GM12873 (cell line): ENCODE measurements at regions not wholly inside any gene's neighbourhood (a gene's known extent, or its start where the extent isn't known, plus 50 kb on each side); places are given as distances from the start of the nearest gene placed in this dataset.

Experiments used
- TF ChIP-seq, protein P1 (sequence below): IDR thresholded peaks from 2 replicates; pipeline ENCODE4 v1.5.1; 2012; ENCODE audit warnings: low read depth, mild to moderate bottlenecking, moderate library complexity, low read length, control low read depth; ENCODE audit not compliant: insufficient read depth; ENCODE audit errors: missing control alignments

DNA sequence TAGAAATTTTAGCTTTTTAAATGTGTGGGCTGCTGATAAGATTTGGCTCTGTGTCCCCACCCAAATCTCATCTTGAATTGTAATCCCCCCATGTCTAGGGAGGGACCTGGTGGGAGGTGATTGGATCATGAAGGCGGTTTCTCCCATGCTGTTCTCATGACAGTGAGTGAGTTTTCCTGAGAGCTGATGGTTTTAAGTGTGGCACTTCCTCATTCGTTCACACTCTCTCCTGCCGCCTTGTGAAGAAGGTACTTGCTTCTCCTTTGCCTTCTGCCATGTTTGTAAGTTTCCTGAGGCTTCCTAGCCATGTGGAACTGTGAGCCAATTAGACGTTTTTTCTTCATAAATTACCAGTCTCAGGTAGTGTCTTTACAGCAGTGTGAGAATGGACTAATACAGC lies 127.8 kb upstream of the MVB12B start:
- TF ChIP-seq, protein P1, sequence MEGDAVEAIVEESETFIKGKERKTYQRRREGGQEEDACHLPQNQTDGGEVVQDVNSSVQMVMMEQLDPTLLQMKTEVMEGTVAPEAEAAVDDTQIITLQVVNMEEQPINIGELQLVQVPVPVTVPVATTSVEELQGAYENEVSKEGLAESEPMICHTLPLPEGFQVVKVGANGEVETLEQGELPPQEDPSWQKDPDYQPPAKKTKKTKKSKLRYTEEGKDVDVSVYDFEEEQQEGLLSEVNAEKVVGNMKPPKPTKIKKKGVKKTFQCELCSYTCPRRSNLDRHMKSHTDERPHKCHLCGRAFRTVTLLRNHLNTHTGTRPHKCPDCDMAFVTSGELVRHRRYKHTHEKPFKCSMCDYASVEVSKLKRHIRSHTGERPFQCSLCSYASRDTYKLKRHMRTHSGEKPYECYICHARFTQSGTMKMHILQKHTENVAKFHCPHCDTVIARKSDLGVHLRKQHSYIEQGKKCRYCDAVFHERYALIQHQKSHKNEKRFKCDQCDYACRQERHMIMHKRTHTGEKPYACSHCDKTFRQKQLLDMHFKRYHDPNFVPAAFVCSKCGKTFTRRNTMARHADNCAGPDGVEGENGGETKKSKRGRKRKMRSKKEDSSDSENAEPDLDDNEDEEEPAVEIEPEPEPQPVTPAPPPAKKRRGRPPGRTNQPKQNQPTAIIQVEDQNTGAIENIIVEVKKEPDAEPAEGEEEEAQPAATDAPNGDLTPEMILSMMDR, result no peak

DNA sequence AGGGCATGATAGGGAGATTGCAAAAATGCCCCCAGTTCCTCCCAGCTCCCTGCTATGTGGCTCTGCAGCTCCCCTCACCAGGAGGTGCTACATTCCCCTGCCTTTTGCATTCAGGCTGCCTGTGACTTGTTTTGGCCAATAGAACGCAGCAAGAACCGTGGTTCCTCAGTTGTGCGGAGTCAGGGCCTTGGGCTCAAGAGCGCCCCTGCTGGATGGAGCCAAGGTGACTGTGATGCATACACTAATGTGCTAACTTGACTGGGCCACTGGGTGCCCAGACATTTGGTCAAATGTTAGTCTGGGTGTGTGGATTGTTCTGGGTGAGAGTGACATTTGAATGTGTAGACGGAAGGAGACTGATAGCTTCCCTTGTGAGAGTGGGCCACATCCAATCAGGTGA lies 123.3 kb upstream of the MVB12B start:
- TF ChIP-seq, protein P1, result peak; percentile 50

DNA sequence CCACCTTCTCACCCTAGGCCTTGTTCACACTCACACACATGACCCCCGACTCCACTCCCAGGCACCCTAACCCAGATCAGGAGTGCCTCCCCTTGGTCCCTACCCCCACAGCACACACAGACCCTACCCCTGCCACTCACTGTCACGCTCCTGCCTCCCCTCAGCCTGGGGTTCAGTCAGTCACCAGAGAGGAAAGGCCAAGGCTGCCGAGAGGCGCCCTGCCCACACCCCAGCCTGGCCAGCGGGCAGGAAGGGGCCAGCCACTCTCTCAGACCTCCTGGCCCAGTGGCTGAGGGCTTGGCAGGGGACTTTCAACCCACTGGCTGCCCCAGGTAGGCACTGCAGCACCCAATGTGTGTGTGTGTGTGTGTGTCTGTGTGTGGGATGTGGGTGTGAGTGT lies 122.4 kb upstream of the MVB12B start:
- TF ChIP-seq, protein P1, result no peak

DNA sequence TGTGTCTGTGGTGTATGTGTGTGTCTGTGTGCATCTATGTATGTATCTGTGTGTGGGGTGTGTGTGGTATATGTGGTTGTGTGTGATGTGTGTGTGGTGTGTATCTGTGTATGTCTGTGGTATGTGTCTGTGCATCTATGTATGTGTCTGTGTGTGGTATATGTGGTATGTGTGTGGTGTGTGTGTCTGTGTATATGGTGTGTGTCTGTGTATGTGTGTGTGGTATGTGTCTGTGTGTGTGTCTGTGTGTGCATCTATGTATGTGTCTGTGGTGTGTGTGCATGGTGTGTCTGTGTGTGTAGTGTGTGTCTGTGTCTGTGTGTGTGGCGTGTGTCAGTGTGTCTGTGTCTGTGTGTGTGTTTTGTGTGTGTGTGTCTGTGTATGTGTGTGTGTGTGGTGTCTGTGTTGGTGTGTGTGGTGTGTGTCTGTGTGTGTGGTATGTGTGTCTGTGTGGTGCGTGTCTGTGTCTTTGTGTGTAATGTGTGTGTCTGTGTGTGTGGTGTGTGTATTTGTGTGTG lies 121.9 kb upstream of the MVB12B start:
- TF ChIP-seq, protein P1, result no peak

DNA sequence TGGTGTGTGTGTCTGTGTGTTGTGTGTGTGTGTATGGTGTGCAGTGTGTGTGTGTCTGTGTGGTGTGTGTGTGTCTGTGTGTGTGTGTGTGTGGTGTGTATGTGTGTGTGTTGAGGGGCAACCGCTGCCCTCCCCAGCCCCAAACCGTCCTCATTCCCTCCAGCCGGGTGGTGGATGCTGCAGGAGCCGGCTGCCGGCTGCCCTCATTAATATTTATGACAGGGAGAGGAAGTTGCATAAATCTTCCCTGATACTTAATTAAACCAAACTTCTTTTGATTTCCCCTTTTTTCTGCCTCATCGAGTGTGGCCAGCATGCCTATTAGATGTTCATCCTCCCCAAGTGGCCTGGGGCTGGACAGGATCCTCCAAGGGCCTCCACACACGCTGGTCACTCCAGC lies 121.4 kb upstream of the MVB12B start:
- TF ChIP-seq, protein P1, result no peak

DNA sequence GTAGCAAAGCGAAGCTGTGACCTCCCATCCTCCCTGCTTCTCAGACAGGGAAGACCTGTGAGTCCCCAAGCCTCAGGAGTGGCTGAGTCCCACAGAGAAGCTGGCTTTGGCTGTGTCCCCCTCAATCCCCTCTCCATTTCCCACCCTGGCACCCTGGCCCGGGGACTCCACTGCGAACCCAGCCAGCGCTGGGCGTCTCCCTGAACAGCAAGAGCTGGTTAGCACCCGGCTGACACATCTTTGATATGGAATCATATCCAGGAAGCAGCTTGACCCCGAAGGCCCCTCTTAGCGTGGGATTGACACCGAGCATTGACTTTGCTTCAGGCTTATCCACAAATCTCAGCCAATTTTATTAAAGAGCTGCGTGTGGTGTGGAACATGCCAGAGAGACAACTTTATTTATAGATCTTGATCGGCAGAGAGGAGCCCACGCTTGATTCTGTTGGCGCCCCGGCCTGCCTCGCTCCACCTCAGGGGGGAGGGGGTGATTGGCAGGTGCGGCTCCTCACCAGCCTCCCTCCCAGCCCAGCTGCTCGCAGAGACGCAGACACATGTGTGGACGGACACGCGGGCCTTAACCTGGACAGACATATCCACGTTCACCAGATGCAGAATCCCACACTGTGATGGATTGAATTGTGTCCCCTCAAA lies 120.7 kb upstream of the MVB12B start:
- TF ChIP-seq, protein P1, result no peak

DNA sequence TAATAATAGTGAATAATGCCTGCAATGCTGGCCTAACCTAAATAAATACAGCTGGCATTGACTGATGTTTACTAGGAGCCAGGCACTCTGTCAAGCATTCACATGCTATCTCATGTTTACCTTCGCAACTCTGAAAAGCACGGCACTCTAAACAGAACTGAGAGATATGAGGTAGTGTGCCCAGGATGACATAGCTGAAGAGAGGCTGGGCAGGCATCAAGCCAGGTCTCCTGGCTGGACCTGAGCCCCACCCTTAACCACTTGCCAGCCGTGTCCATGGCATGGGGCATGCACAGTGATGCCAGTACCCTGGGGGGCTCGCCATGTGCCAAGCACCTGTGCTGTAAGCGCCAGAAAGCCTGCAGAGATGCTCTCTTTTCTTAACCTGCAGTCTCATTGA lies 119.4 kb upstream of the MVB12B start:
- TF ChIP-seq, protein P1, result no peak
